AG04450 (cell line): ENCODE measurements at regions not wholly inside any gene's neighbourhood (a gene's known extent, or its start where the extent isn't known, plus 50 kb on each side); places are given as distances from the start of the nearest gene placed in this dataset.

Experiments used
- CTCF ChIA-PET: fragments of 300-600, 350-600 bp; formaldehyde crosslinking; extraction: SDS; loops from one replicate; lab custom pipeline; 2022; ENCODE audit warnings: antibody characterized with exemption, inconsistent platforms; lab: Charles Lee
- POLR2A ChIA-PET: fragments of 350-600 bp; formaldehyde crosslinking; extraction: SDS; loops from one replicate; lab custom pipeline; 2021; ENCODE audit warnings: antibody characterized with exemption, inconsistent platforms; lab: Yijun Ruan, JAX
- DNase-seq: peaks from one replicate; pipeline ENCODE4 v3.0.0-alpha.2; 2011; ENCODE audit warnings: low read depth, low spot score
- H3K27ac ChIP-seq: one replicate; pipeline ENCODE4 v1.5.1; 2012; ENCODE audit warnings: low read depth, low read length, control low read depth
- H3K27me3 ChIP-seq: one replicate; pipeline ENCODE4 v1.6.0; 2012; ENCODE audit warnings: low read length; ENCODE audit not compliant: control insufficient read depth, insufficient read depth
- H3K4me3 ChIP-seq: 2 replicates; pipeline ENCODE4 v1.5.1; 2011; ENCODE audit warnings: mild to moderate bottlenecking, low read depth, low read length, control low read depth
- H3K9me3 ChIP-seq: 2 replicates; pipeline ENCODE4 v1.5.1; 2012; ENCODE audit warnings: low read length; ENCODE audit not compliant: control insufficient read depth, insufficient read depth
- TF ChIP-seq, protein P1 (sequence below): IDR thresholded peaks from 2 replicates; pipeline ENCODE4 v1.5.1; 2011; ENCODE audit warnings: low read depth, low read length, control low read depth, inconsistent platforms

GRCh38 chr16:79482011-79482410, 118.5 kb downstream of the MAF start:
- TF ChIP-seq, protein P1, sequence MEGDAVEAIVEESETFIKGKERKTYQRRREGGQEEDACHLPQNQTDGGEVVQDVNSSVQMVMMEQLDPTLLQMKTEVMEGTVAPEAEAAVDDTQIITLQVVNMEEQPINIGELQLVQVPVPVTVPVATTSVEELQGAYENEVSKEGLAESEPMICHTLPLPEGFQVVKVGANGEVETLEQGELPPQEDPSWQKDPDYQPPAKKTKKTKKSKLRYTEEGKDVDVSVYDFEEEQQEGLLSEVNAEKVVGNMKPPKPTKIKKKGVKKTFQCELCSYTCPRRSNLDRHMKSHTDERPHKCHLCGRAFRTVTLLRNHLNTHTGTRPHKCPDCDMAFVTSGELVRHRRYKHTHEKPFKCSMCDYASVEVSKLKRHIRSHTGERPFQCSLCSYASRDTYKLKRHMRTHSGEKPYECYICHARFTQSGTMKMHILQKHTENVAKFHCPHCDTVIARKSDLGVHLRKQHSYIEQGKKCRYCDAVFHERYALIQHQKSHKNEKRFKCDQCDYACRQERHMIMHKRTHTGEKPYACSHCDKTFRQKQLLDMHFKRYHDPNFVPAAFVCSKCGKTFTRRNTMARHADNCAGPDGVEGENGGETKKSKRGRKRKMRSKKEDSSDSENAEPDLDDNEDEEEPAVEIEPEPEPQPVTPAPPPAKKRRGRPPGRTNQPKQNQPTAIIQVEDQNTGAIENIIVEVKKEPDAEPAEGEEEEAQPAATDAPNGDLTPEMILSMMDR = no peak
- Histone ChIP-seq H3K4me3 (no peak overlapping the region), H3K27me3 (no peaks in the 10 kb centered on the region), H3K27ac (no peak overlapping the region), H3K9me3 (peaks cover 33% of the 10 kb centered on the region)
- no peak for DNase-seq
- CTCF ChIA-PET = no interaction called here
- POLR2A ChIA-PET = no interaction called here

- peaks cover 32% of the 10 kb centered on the region for H3K9me3 ChIP-seq
- H3K27ac ChIP-seq = no peak overlapping the region
- no peaks in the 10 kb centered on the region for H3K27me3 ChIP-seq
- no peak overlapping the region for H3K4me3 ChIP-seq
- ChIA-PET CTCF (no interaction called here), POLR2A (no interaction called here)
- DNase-seq = no peak
- TF ChIP-seq, protein P1 = no peak
Observed at GRCh38 chr16:79480929-79481328, 119.6 kb downstream of the MAF start.

- Histone ChIP-seq H3K27ac (no peak overlapping the region), H3K9me3 (peaks cover 30% of the 10 kb centered on the region), H3K4me3 (no peak overlapping the region), H3K27me3 (no peaks in the 10 kb centered on the region)
- POLR2A ChIA-PET = no interaction called here
- TF ChIP-seq, protein P1 = no peak
- no peak for DNase-seq
- CTCF ChIA-PET = no interaction called here
Observed at GRCh38 chr16:79480056-79480455, 120.5 kb downstream of the MAF start.

GRCh38 chr16:79476580-79476979, 124.0 kb downstream of the MAF start:
- no peak overlapping the region for H3K4me3 ChIP-seq
- TF ChIP-seq, protein P1 = no peak
- no peak overlapping the region for H3K27ac ChIP-seq
- H3K9me3 ChIP-seq = peaks cover 23% of the 10 kb centered on the region; the same call in 1 of the 2 replicates
- ChIA-PET CTCF (no interaction called here), POLR2A (no interaction called here)
- no peak for DNase-seq
- H3K27me3 ChIP-seq = no peaks in the 10 kb centered on the region

DNA sequence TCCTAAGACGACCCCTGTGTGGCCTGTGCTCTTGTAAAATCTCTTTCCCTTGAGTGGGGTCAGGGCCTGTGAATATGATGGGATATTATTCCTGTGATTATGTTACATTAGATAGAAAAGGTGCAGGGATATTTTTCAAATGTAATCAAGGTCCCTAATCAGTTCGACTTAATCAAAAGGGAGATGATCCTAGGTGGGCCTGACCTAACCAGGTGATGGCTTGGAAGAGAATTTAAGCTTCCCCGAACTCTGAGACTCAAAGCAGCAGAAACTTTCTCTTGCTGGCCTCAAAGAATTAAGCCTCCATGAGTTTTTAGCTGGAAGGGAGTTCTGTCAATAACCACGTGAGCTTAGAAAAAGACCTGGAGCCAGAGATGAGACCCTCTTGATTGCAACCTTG, 124.7 kb downstream of the MAF start:
- ChIA-PET CTCF (no interaction called here), POLR2A (no interaction called here)
- H3K9me3 ChIP-seq = peaks cover 24% of the 10 kb centered on the region; the same call in 1 of the 2 replicates
- H3K27ac ChIP-seq = no peak overlapping the region
- H3K27me3 ChIP-seq = no peaks in the 10 kb centered on the region
- no peak for DNase-seq
- TF ChIP-seq, protein P1 = no peak
- no peak overlapping the region for H3K4me3 ChIP-seq
